ENCODE measurements at regions not wholly inside any gene's neighbourhood (a gene's known extent, or its start where the extent isn't known, plus 50 kb on each side); places are given as distances from the start of the nearest gene placed in this dataset.
A peak's percentile ranks its signal among the peaks of the same experiment; 100 is the strongest.

DNA sequence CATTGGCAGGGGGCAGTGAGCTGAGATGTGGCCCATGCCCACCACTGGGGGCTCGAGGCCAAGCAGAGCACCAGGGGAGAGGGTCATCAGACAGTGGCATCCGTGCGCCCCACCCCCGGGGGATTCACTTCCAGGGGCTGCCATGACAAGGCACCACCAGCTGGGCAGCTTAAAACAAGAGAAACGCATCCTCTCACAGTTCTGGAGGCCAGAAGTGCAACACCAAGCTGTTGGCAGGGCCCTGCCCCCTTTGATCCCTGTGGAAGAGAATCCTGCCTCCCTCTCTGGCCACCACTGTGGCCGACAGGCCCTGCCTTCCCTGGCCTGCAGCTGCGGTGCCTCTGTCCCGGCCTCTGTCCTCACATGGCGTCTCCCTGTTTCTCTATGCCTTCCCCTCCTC is 187.7 kb upstream of the ID2 start:
- TF ChIP-seq, protein P1, sequence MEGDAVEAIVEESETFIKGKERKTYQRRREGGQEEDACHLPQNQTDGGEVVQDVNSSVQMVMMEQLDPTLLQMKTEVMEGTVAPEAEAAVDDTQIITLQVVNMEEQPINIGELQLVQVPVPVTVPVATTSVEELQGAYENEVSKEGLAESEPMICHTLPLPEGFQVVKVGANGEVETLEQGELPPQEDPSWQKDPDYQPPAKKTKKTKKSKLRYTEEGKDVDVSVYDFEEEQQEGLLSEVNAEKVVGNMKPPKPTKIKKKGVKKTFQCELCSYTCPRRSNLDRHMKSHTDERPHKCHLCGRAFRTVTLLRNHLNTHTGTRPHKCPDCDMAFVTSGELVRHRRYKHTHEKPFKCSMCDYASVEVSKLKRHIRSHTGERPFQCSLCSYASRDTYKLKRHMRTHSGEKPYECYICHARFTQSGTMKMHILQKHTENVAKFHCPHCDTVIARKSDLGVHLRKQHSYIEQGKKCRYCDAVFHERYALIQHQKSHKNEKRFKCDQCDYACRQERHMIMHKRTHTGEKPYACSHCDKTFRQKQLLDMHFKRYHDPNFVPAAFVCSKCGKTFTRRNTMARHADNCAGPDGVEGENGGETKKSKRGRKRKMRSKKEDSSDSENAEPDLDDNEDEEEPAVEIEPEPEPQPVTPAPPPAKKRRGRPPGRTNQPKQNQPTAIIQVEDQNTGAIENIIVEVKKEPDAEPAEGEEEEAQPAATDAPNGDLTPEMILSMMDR (IDR thresholded peaks at IDR 0.05; ENCODE audit: low read depth, low read length), result no peak
- Histone ChIP-seq H3K36me3 (no peaks in the 10 kb centered on the region), H3K27ac (no peak overlapping the region), H3K4me1 (ENCODE audit: low read depth) (peaks cover 11% of the 10 kb centered on the region), H3K9me3 (ENCODE audit: low read depth) (no peaks in the 10 kb centered on the region), H3K27me3 (no peaks in the 10 kb centered on the region), H3K4me3 (no peak overlapping the region)
- no peak for DNase-seq (ENCODE audit: low read depth in 1 of 2, low spot score in 1 of 2)

DNA sequence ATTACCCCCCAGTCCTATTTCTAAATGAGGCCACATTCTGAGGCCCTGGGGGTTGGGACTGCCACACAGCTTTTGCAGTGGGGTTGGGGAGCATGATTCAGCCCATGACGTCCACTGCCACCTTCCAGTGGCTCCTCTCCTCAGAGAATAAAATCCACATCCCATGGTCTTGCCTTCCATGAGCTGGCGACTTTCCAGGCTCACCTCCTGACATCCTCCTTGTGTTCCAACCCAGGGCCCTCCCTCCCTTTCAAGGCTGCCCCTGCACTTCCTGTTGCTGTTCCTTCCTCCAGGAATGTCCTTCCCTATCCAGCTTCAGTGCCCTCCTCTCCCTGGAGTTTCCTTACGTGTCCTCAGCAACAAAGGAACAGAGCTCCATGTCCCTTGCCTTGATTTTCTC is 187.3 kb upstream of the ID2 start:
- DNase-seq (ENCODE audit: low read depth in 1 of 2, low spot score in 1 of 2), result no peak
- no peaks in the 10 kb centered on the region for H3K27me3 ChIP-seq
- H3K4me1 ChIP-seq (ENCODE audit: low read depth), result peaks cover 11% of the 10 kb centered on the region
- no peaks in the 10 kb centered on the region for H3K9me3 ChIP-seq (ENCODE audit: low read depth)
- H3K36me3 ChIP-seq, result no peaks in the 10 kb centered on the region
- H3K4me3 ChIP-seq, result no peak overlapping the region
- TF ChIP-seq, protein P1 (IDR thresholded peaks at IDR 0.05; ENCODE audit: low read depth, low read length), result no peak
- H3K27ac ChIP-seq, result no peak overlapping the region

DNA sequence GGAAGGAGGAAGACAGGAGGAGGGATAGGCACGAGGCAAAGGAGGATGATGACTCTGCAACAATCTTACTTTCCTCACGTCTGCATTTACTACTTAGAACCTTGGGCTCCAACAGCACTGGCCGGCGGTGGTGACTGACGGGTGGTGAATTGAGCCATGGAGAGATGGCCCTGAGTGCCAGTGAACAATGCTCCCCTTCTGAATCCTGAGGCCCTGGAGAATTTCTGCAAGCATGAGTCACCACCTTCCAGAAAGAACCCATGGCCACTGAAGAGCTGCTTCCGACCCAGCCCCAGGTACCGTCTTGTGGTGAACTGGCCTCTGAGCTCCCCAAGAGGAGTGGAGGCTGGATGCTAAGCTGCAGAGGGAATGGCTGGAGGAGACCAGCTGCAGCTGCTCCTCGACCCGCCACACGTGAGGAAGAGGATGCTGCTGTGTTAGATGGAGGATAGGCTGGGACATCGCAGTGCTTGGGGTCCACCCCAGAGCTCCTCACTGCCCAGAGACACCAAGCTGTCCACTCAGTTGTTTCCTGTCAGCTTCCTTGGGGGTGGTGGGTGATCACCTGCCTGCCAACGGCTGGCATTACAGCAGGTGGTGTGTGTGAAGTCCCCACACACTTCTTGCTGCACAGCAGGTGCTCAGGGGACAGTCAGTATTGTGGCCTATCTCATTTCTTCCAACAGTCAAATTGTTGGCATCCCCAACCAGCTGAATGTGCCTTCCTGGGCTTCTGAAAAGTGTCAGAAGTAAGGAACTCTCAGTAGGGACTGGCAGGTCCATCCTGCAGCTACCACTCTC is 186.5 kb upstream of the ID2 start:
- Histone ChIP-seq H3K4me3 (no peak overlapping the region), H3K27me3 (no peaks in the 10 kb centered on the region), H3K27ac (no peak overlapping the region), H3K36me3 (no peaks in the 10 kb centered on the region), H3K9me3 (ENCODE audit: low read depth) (no peaks in the 10 kb centered on the region), H3K4me1 (ENCODE audit: low read depth) (peaks cover 11% of the 10 kb centered on the region)
- TF ChIP-seq, protein P1 (IDR thresholded peaks at IDR 0.05; ENCODE audit: low read depth, low read length), result no peak
- DNase-seq (ENCODE audit: low read depth in 1 of 2, low spot score in 1 of 2), result no peak

DNA sequence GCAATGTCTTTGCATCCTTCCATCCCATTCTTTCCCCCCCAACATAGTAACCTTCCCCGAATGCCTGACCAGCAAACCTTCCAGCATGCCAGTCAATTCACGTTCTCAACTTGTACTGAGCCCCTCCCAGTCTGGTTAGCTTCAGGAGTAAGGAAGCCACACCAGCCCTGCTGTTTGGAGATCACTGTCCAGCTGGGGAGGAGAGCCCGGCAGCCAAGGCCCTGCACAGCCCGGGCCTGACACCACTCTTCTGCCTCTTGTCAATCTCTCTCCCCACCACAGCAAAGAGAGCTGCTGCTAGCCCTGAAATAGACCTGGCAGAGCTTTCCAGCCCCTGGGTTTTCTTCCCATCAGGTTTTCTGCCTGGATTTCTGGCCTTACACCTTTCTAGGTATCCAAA is 185.8 kb upstream of the ID2 start:
- DNase-seq (ENCODE audit: low read depth in 1 of 2, low spot score in 1 of 2), result peak in 1 of 2 donors; percentile 56
- Histone ChIP-seq H3K9me3 (ENCODE audit: low read depth) (no peaks in the 10 kb centered on the region), H3K4me1 (ENCODE audit: low read depth) (peaks cover 11% of the 10 kb centered on the region), H3K27ac (peak overlapping the region; percentile 40), H3K4me3 (no peak overlapping the region), H3K27me3 (no peaks in the 10 kb centered on the region), H3K36me3 (no peaks in the 10 kb centered on the region)
- TF ChIP-seq, protein P1 (IDR thresholded peaks at IDR 0.05; ENCODE audit: low read depth, low read length), result no peak

DNA sequence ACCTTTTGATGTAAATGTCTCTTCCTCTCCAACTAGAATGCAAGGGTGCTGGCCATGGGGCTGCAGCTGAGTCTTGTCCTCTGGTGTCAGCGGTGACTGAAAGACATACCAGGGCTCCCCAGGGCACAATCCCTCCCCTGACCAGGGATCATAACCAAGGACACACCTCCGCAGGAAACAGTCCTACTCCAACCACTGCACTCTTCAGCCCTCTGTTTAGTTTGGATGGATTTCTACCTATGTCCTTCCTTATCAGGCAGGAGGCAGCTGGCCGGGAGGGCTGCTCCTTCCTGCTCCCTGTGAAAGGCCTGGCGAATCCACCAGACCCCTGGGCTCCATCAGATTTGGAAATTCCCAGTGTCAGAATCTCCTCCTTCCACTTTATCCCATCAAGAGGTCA is 185.2 kb upstream of the ID2 start:
- no peaks in the 10 kb centered on the region for H3K36me3 ChIP-seq
- DNase-seq (ENCODE audit: low read depth in 1 of 2, low spot score in 1 of 2), result no peak
- no peak overlapping the region for H3K4me3 ChIP-seq
- no peaks in the 10 kb centered on the region for H3K27me3 ChIP-seq
- TF ChIP-seq, protein P1 (IDR thresholded peaks at IDR 0.05; ENCODE audit: low read depth, low read length), result no peak
- H3K9me3 ChIP-seq (ENCODE audit: low read depth), result no peaks in the 10 kb centered on the region
- H3K27ac ChIP-seq, result peak overlapping the region; percentile 40
- peaks cover 11% of the 10 kb centered on the region for H3K4me1 ChIP-seq (ENCODE audit: low read depth)
